Transverse colon (tissue), 4 donors: ENCODE measurements at regions not wholly inside any gene's neighbourhood (a gene's known extent, or its start where the extent isn't known, plus 50 kb on each side); places are given as distances from the start of the nearest gene placed in this dataset.

Source experiments
- EP300 ChIP-seq: sonication (generic); formaldehyde crosslinking; IDR thresholded peaks from one replicate; pipeline ENCODE4 v1.6.1; 2017; ENCODE audit warnings: antibody characterized with exemption, low read depth
- POLR2A ChIP-seq: fragments of 450-650 bp; IDR thresholded peaks from one replicate; pipeline ENCODE4 v1.6.1; 2016; ENCODE audit warnings: antibody characterized with exemption, mild to moderate bottlenecking, moderate library complexity
- POLR2AphosphoS5 ChIP-seq, 3 donors: sonication (generic); formaldehyde crosslinking; IDR thresholded peaks; one replicate each; pipeline ENCODE4 v1.6.1; 2016; ENCODE audit warnings: antibody characterized with exemption in 3 of 3
- TF ChIP-seq, protein P1 (sequence below), 5 experiments: fragments of 200-600 bp in 3 of 5; fragments of 450-650 bp in 2 of 5; sonication (generic) in 3 of 5; IDR thresholded peaks; 1 replicate in 2 of 5; 2 replicates in 3 of 5; pipeline ENCODE4 v1.5.1; 2016 to 2017; ENCODE audit warnings: antibody characterized with exemption in 5 of 5, inconsistent platforms in 3 of 5, mild to moderate bottlenecking in 2 of 5, moderate library complexity in 1 of 5

- TF ChIP-seq, protein P1, sequence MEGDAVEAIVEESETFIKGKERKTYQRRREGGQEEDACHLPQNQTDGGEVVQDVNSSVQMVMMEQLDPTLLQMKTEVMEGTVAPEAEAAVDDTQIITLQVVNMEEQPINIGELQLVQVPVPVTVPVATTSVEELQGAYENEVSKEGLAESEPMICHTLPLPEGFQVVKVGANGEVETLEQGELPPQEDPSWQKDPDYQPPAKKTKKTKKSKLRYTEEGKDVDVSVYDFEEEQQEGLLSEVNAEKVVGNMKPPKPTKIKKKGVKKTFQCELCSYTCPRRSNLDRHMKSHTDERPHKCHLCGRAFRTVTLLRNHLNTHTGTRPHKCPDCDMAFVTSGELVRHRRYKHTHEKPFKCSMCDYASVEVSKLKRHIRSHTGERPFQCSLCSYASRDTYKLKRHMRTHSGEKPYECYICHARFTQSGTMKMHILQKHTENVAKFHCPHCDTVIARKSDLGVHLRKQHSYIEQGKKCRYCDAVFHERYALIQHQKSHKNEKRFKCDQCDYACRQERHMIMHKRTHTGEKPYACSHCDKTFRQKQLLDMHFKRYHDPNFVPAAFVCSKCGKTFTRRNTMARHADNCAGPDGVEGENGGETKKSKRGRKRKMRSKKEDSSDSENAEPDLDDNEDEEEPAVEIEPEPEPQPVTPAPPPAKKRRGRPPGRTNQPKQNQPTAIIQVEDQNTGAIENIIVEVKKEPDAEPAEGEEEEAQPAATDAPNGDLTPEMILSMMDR (IDR thresholded peaks at IDR 0.05), result peak; percentile 22 to 45 (median 34)
- TF ChIP-seq EP300 (no peak), POLR2A (no peak), POLR2AphosphoS5 (IDR thresholded peaks at IDR 0.05) (no peak)
Measured at GRCh38 chr20:61120595-61121515, 131.2 kb upstream of the CDH4 start.
